ENCODE measurements at regions not wholly inside any gene's neighbourhood (a gene's known extent, or its start where the extent isn't known, plus 50 kb on each side); places are given as distances from the start of the nearest gene placed in this dataset.

- no peak for TF ChIP-seq TSHZ2 (CRISPR knock-in tag; IDR thresholded peaks at IDR 0.05)
- TF ChIP-seq PATZ1 (CRISPR knock-in tag; IDR thresholded peaks at IDR 0.05; ENCODE audit: borderline replicate concordance) = no peak
- no peak for TF ChIP-seq ZNF70 (CRISPR knock-in tag; IDR thresholded peaks at IDR 0.05)
- TF ChIP-seq ISL1 (CRISPR knock-in tag; IDR thresholded peaks at IDR 0.05) = peak; percentile 68
- TF ChIP-seq RARB (CRISPR knock-in tag; IDR thresholded peaks at IDR 0.05) = no peak
- no peak for TF ChIP-seq ZFP30 (CRISPR knock-in tag; IDR thresholded peaks at IDR 0.05)
- TF ChIP-seq SNAI2 (CRISPR knock-in tag; IDR thresholded peaks at IDR 0.05) = no peak
- TF ChIP-seq TOX (CRISPR knock-in tag; IDR thresholded peaks at IDR 0.05; ENCODE audit: borderline replicate concordance) = no peak
These were observed 128.9 kb upstream of the KLHL1 start for GRCh38 chr13:70237131-70237530.

Measured in SK-N-SH treated with all-trans-retinoic acid at 6 μM for 48 hours (cell line).